ENCODE measurements at regions not wholly inside any gene's neighbourhood (a gene's known extent, or its start where the extent isn't known, plus 50 kb on each side); places are given as distances from the start of the nearest gene placed in this dataset.

DNA sequence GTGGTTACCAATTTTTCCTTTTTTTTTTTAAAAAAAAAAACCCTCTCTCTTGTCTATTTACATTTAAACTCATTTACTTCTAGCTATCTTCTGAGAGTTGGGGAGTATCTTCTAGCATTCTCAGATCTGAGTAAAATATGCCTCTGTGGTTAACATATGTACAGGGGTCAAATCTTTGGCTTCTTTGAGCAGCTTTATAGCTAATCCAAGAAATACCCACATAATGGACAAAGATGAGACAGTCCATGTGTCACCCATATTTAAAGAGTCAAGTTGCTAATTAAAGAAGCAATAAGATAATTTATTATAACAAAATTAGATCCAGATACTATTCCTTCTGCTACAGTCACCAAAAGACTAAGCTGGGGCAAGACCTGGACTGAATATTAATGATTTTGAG, 139.0 kb upstream of the HNRNPA3 start:
- TF ChIP-seq, protein P1, sequence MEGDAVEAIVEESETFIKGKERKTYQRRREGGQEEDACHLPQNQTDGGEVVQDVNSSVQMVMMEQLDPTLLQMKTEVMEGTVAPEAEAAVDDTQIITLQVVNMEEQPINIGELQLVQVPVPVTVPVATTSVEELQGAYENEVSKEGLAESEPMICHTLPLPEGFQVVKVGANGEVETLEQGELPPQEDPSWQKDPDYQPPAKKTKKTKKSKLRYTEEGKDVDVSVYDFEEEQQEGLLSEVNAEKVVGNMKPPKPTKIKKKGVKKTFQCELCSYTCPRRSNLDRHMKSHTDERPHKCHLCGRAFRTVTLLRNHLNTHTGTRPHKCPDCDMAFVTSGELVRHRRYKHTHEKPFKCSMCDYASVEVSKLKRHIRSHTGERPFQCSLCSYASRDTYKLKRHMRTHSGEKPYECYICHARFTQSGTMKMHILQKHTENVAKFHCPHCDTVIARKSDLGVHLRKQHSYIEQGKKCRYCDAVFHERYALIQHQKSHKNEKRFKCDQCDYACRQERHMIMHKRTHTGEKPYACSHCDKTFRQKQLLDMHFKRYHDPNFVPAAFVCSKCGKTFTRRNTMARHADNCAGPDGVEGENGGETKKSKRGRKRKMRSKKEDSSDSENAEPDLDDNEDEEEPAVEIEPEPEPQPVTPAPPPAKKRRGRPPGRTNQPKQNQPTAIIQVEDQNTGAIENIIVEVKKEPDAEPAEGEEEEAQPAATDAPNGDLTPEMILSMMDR (IDR thresholded peaks at IDR 0.05; ENCODE audit: low read depth, low read length, missing input control) = no peak
- TF ChIP-seq, protein P2, sequence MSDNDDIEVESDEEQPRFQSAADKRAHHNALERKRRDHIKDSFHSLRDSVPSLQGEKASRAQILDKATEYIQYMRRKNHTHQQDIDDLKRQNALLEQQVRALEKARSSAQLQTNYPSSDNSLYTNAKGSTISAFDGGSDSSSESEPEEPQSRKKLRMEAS (IDR thresholded peaks at IDR 0.05) = no peak
- TF ChIP-seq FOXA1 (IDR thresholded peaks at IDR 0.05) (no peak), TAF1 (conservative IDR thresholded peaks at IDR 0.05) (no peak), YY1 (IDR thresholded peaks at IDR 0.05) (no peak), NR2F2 (IDR thresholded peaks at IDR 0.05) (no peak), SP1 (IDR thresholded peaks at IDR 0.05) (no peak), JUND (IDR thresholded peaks at IDR 0.05) (no peak), RAD21 (IDR thresholded peaks at IDR 0.05) (no peak), EGR1 (IDR thresholded peaks at IDR 0.05; ENCODE audit: low read depth in 2 of 2) (no peak), HNF4A (conservative IDR thresholded peaks at IDR 0.05) (no peak), GABPA (IDR thresholded peaks at IDR 0.05 in 1 of 2, conservative IDR thresholded peaks at IDR 0.05 in 1 of 2) (no peak)
- TF ChIP-seq, protein P3, sequence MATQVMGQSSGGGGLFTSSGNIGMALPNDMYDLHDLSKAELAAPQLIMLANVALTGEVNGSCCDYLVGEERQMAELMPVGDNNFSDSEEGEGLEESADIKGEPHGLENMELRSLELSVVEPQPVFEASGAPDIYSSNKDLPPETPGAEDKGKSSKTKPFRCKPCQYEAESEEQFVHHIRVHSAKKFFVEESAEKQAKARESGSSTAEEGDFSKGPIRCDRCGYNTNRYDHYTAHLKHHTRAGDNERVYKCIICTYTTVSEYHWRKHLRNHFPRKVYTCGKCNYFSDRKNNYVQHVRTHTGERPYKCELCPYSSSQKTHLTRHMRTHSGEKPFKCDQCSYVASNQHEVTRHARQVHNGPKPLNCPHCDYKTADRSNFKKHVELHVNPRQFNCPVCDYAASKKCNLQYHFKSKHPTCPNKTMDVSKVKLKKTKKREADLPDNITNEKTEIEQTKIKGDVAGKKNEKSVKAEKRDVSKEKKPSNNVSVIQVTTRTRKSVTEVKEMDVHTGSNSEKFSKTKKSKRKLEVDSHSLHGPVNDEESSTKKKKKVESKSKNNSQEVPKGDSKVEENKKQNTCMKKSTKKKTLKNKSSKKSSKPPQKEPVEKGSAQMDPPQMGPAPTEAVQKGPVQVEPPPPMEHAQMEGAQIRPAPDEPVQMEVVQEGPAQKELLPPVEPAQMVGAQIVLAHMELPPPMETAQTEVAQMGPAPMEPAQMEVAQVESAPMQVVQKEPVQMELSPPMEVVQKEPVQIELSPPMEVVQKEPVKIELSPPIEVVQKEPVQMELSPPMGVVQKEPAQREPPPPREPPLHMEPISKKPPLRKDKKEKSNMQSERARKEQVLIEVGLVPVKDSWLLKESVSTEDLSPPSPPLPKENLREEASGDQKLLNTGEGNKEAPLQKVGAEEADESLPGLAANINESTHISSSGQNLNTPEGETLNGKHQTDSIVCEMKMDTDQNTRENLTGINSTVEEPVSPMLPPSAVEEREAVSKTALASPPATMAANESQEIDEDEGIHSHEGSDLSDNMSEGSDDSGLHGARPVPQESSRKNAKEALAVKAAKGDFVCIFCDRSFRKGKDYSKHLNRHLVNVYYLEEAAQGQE (IDR thresholded peaks at IDR 0.05) = no peak
- TF ChIP-seq, protein P4, sequence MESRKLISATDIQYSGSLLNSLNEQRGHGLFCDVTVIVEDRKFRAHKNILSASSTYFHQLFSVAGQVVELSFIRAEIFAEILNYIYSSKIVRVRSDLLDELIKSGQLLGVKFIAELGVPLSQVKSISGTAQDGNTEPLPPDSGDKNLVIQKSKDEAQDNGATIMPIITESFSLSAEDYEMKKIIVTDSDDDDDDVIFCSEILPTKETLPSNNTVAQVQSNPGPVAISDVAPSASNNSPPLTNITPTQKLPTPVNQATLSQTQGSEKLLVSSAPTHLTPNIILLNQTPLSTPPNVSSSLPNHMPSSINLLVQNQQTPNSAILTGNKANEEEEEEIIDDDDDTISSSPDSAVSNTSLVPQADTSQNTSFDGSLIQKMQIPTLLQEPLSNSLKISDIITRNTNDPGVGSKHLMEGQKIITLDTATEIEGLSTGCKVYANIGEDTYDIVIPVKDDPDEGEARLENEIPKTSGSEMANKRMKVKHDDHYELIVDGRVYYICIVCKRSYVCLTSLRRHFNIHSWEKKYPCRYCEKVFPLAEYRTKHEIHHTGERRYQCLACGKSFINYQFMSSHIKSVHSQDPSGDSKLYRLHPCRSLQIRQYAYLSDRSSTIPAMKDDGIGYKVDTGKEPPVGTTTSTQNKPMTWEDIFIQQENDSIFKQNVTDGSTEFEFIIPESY (IDR thresholded peaks at IDR 0.05) = no peak
